ENCODE measurements at regions not wholly inside any gene's neighbourhood (a gene's known extent, or its start where the extent isn't known, plus 50 kb on each side); places are given as distances from the start of the nearest gene placed in this dataset.

GRCh38 chr12:45612044-45612794, 117.3 kb upstream of the ARID2 start:
- TF ChIP-seq CTCF (IDR thresholded peaks at IDR 0.05): no peak
- no peak for TF ChIP-seq EP300 (IDR thresholded peaks at IDR 0.05)

Measured in sigmoid colon (tissue), 4 donors.